Esophagus (tissue), 2 donors: ENCODE measurements at regions not wholly inside any gene's neighbourhood (a gene's known extent, or its start where the extent isn't known, plus 50 kb on each side); places are given as distances from the start of the nearest gene placed in this dataset.

Source experiments
- H3K27ac ChIP-seq, 2 donors: one replicate each; pipeline ENCODE4 v1.5.1; 2013; ENCODE audit warnings: low read depth in 2 of 2, mild to moderate bottlenecking in 2 of 2, inconsistent platforms in 1 of 2, low read length in 1 of 2, moderate library complexity in 1 of 2
- H3K27me3 ChIP-seq, 2 donors: one replicate each; pipeline ENCODE4 v1.6.1; 2013; ENCODE audit warnings: low read length in 2 of 2, control low read depth in 1 of 2, mild to moderate bottlenecking in 1 of 2; ENCODE audit not compliant: insufficient read depth in 2 of 2, control insufficient read depth in 1 of 2
- H3K36me3 ChIP-seq, 2 donors: one replicate each; pipeline ENCODE4 v1.6.1; 2013; ENCODE audit warnings: low read length in 1 of 2; ENCODE audit not compliant: control insufficient read depth in 2 of 2, insufficient read depth in 2 of 2
- H3K4me1 ChIP-seq, 2 donors: one replicate each; pipeline ENCODE4 v1.6.1; 2013; ENCODE audit warnings: low read length in 1 of 2; ENCODE audit not compliant: control insufficient read depth in 2 of 2, insufficient read depth in 2 of 2
- H3K4me3 ChIP-seq, 2 donors: one replicate each; pipeline ENCODE4 v1.5.1; 2013; ENCODE audit warnings: low read length in 2 of 2, mild to moderate bottlenecking in 2 of 2, low read depth in 1 of 2, moderate library complexity in 1 of 2
- H3K9me3 ChIP-seq, 2 donors: one replicate each; pipeline ENCODE4 v1.6.1; 2013; ENCODE audit warnings: mild to moderate bottlenecking in 2 of 2, low read depth in 1 of 2, low read length in 1 of 2, moderate library complexity in 1 of 2; ENCODE audit not compliant: control insufficient read depth in 2 of 2, insufficient read depth in 1 of 2
- WGBS, 2 donors: extraction: QIAGEN DNeasy Blood & Tissue Kit; methylation state at CpG; one replicate each; pipeline ENCODE4 v1.1.7; 2013; 5-methylcytosine and 5-hydroxymethylcytosine counted together
- donor health status: healthy with polysubstance abuse.
- donor health status: Bipolar disorder and iron deficiency.

DNA sequence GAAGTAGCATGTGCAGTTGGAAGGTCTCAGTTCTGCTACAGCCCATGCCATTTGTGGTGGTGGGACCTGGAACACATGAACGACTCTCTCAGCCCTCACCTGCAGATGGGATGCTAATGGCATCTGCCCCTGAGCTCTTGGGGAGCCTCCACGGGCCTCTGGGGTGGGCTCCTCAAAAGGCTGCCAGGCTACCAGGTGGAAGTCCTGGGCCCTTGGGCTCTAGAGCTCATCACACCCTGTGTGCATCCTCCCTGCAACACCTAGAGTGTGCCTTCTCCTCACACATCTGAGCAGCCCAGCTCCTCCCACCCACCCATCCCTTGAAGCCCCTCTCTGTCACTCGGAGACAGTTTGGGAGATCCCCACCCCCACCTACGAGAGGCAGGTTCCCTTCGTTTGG lies 231.8 kb upstream of the MYT1L start:
- 54 to 62% methylated on average over 5 of the region's 5 CpGs for WGBS, 2 donors
- Histone ChIP-seq H3K4me1 (no peaks in the 10 kb centered on the region), H3K4me3 (no peak overlapping the region), H3K36me3 (no peaks in the 10 kb centered on the region), H3K27me3 (no peaks in the 10 kb centered on the region), H3K9me3 (no peaks in the 10 kb centered on the region), H3K27ac (no peak overlapping the region)

DNA sequence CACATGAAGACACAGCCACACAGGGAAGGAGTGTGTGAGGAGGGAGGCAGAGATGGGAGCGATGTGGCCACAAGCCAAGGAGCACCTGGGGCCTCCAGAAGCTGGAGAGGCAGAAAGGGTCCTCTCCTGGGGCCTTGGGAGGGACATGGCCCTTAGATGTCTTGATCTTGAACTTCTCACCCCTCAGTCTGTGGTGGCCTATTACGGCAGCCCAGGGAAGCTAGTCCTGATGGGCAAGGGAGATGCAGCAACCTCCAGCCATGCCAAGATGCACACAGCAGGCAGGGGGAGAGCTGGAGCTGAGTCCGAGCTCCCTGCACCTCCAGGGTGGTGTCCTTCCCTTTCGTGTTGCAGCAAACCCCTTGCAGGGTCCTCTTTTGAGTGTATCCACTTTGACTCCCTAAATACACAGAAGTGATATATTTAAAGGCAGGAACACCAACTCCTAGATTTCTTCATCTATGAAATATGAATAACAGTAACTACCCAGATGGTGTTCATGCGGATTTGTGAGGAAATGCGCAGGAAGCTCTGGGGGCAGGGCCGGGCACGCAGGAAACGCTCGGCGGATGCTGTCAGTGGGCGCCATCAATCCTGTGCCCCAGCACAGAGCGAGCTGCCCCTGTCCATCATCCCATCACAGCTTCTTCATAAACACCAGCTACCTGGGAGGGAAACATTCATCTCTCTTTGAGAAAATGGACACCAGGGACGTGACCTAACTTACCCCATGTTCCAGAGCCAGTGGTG lies 230.4 kb upstream of the MYT1L start:
- no peaks in the 10 kb centered on the region for H3K36me3 ChIP-seq
- no peaks in the 10 kb centered on the region for H3K27me3 ChIP-seq
- H3K9me3 ChIP-seq, result no peaks in the 10 kb centered on the region
- H3K27ac ChIP-seq, result no peak overlapping the region
- 85 to 88% methylated on average over 14 of the region's 14 CpGs for WGBS, 2 donors
- H3K4me3 ChIP-seq, result no peak overlapping the region
- no peaks in the 10 kb centered on the region for H3K4me1 ChIP-seq

DNA sequence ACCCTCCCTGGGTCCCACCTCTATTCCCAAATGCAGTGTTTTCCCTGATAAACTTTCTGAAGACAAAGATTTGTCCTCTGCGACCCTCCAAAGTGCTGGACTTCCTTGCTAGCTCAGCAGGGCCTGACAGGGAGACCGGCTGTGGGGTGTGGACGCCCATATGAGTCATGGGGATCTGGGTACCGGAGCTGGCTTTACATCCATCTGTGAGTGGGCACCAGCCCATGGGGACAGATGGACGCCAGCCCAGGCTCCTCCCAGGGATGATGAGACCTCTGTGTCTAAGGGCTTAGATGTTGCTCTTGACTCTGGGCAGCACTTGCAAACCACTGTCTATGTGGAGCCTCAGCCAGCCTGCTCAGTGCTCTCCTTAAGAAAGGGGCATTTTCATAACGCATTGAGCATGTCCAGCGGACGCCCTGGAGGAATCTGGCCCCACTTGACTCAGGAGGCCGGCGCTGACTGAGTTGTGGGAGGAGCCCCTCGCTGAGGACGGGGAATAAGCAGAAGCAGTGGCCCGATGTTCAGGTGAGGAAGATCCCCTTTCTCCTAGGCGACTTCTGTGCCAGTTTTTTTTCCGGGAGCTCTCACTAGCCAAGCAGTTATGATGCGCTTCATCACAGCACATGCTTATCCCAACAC lies 229.4 kb upstream of the MYT1L start:
- Histone ChIP-seq H3K36me3 (no peaks in the 10 kb centered on the region), H3K9me3 (no peaks in the 10 kb centered on the region), H3K27ac (no peak overlapping the region), H3K4me1 (no peaks in the 10 kb centered on the region), H3K27me3 (no peaks in the 10 kb centered on the region), H3K4me3 (no peak overlapping the region)
- 79 to 83% methylated on average over 16 of the region's 16 CpGs for WGBS, 2 donors

DNA sequence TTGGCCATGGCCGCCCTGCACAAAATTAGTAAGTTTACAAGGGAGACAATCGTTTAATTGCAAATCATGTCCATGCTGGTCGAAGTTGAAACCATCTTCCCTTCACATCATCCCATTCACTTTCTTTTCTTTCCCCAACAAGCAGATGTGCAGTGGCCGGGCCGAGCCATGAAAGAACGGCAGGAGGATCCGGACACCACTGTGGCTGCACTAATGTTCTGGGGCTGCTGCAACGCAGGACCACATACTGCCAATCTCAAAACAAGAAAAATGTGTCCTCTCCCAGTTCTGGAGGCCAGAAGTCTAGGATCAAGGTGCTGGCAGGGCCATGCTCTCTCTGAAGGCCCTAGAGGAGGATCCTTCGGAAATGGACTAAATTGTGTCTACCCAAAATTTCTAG lies 227.4 kb upstream of the MYT1L start:
- Histone ChIP-seq H3K9me3 (no peaks in the 10 kb centered on the region), H3K36me3 (no peaks in the 10 kb centered on the region), H3K27ac (no peak overlapping the region), H3K4me3 (no peak overlapping the region), H3K27me3 (no peaks in the 10 kb centered on the region), H3K4me1 (no peaks in the 10 kb centered on the region)
- 83 to 84% methylated on average over 9 of the region's 9 CpGs for WGBS, 2 donors

DNA sequence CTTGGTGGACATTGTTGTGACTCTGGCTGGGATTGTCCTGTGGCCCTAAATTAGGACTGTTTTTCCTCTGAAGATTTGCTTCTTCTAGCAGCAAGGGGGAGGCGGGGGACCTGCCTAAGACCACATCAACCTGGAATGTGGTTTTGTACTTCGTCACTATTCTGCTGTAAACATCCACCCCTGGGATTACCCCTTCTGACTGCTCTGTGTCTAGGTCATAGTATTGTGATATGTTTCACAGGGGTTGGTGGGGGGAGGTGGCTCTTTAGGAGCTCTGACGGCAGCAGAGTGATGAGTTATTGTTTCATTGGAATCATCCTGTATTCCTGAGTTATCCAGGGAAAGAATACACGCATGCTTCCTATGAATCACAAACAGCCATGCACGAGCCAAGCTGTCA lies 226.4 kb upstream of the MYT1L start:
- Histone ChIP-seq H3K36me3 (no peaks in the 10 kb centered on the region), H3K9me3 (peaks cover 2 to 4% of the 10 kb centered on the region in 2 donors), H3K27ac (no peak overlapping the region), H3K4me3 (no peak overlapping the region), H3K4me1 (no peaks in the 10 kb centered on the region), H3K27me3 (no peaks in the 10 kb centered on the region)
- 59 to 67% methylated on average over 5 of the region's 5 CpGs for WGBS, 2 donors

DNA sequence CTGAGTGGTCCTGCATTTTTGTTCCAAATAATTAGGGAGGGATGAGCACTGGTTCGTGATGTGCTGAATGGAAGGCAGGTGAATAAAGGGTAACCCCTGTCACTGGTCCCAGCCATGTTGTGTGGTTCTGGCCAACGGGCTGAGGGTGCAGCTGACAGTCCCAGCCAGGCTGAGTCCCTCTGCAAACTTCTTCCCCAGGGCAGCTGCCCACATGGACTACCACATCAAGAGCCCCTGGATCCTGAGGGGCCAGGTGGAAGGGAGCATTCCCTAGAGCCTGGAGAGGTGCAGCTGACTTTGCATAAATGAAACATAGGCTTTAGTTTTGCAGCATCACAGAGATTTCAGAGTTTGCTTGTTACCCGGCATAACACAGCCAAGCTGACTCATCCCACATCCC lies 219.8 kb upstream of the MYT1L start:
- Histone ChIP-seq H3K27me3 (no peaks in the 10 kb centered on the region), H3K9me3 (peaks cover 5 to 10% of the 10 kb centered on the region in 2 donors), H3K36me3 (no peaks in the 10 kb centered on the region), H3K4me1 (no peaks in the 10 kb centered on the region), H3K4me3 (no peak overlapping the region), H3K27ac (no peak overlapping the region)
- WGBS, 2 donors, result 70 to 73% methylated on average over 3 of the region's 3 CpGs

DNA sequence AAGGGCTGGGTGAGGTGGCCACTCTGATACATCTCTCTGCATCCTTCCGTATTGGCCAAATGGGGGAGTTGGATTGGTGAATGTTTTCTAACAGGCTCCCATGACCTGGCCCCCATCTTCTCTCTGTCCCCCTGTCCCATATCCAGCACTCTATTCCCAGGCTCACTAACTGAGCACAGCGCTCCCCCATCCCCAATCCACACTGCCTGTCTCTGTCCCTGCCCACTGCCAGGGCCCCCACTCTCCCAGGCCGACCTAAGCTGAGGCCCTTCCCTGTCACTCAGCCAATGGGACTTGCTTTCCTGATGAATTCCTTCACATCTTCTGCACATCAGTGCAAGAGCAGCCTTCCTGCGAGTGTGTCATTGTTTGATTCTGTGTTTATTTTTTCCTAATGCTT lies 216.8 kb upstream of the MYT1L start:
- H3K27me3 ChIP-seq, result no peaks in the 10 kb centered on the region
- no peak overlapping the region for H3K4me3 ChIP-seq
- H3K4me1 ChIP-seq, result no peaks in the 10 kb centered on the region
- no peaks in the 10 kb centered on the region for H3K36me3 ChIP-seq
- H3K9me3 ChIP-seq, result peaks cover 5 to 10% of the 10 kb centered on the region in 2 donors
- no peak overlapping the region for H3K27ac ChIP-seq
- WGBS, 2 donors, result 66 to 73% methylated on average over 4 of the region's 4 CpGs

DNA sequence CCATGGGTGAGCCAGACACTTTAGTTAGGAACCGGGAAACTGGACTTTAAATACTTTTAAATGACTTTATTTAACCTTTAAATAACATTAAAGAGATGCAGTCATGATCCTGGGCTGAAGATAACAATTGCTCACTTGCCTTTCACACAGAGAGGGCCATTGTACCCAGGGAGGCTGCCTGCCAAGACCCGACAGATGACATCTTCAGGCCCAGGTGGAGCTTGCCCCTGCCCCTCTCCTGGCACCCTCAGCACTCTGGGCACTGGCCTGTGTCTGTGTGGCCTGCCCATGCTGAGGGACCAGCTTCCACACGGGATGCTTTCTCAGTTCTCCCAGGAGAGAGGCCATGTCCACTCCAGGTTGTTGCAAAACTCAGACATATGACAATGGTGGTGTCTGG lies 216.4 kb upstream of the MYT1L start:
- peaks cover 2 to 6% of the 10 kb centered on the region in 2 donors for H3K9me3 ChIP-seq
- H3K36me3 ChIP-seq, result no peaks in the 10 kb centered on the region
- H3K4me1 ChIP-seq, result no peaks in the 10 kb centered on the region
- no peak overlapping the region for H3K4me3 ChIP-seq
- 71 to 72% methylated on average over 3 of the region's 3 CpGs for WGBS, 2 donors
- no peak overlapping the region for H3K27ac ChIP-seq
- no peaks in the 10 kb centered on the region for H3K27me3 ChIP-seq

DNA sequence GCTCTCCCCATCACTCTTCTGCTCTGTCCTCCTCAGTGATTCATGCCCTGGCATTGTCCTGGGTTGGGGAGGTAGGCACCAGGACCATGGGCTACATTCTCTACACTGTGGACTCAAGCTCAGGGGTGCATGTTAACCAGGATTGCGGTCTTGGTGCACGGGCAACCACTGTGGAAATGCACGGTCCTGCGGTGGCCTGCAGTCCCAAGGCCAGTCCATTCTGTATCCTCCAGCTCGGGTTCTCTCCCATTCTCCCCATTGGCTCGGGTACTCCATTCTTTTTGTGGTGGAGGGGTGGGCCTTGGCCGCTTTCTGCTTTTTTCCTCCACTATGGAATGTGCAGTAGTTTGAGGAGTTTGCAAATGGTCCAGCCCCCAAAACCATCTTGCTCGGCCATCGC lies 215.0 kb upstream of the MYT1L start:
- H3K4me1 ChIP-seq, result no peaks in the 10 kb centered on the region
- peaks cover 0 to 3% of the 10 kb centered on the region in 2 donors for H3K9me3 ChIP-seq
- H3K27ac ChIP-seq, result no peak overlapping the region
- no peak overlapping the region for H3K4me3 ChIP-seq
- H3K36me3 ChIP-seq, result no peaks in the 10 kb centered on the region
- H3K27me3 ChIP-seq, result no peaks in the 10 kb centered on the region
- WGBS, 2 donors, result 93 to 96% methylated on average over 9 of the region's 9 CpGs
